ENCODE measurements at regions not wholly inside any gene's neighbourhood (a gene's known extent, or its start where the extent isn't known, plus 50 kb on each side); places are given as distances from the start of the nearest gene placed in this dataset.

DNA sequence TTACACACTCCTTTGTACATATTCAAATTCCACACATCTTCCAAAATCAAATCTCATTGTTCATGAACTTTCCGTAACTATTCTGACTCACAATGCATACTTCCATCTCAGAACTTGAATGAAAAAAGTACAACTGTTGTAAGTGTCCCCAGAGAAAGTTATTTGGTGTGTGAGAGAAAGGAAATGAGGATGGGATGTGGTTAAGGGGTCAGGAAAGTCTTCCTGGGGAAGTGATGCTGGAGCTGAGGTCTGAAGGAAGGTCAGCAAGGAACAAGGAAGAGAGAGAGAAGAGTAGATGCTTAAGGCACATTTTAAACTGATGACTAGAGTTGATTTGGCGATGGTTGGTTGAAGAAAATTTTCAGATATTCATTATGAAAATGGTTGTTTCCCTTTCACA is 340.0 kb upstream of the STXBP6 start:
- TF ChIP-seq POLR2A (IDR thresholded peaks at IDR 0.05) = no peak
- TF ChIP-seq, protein P1, sequence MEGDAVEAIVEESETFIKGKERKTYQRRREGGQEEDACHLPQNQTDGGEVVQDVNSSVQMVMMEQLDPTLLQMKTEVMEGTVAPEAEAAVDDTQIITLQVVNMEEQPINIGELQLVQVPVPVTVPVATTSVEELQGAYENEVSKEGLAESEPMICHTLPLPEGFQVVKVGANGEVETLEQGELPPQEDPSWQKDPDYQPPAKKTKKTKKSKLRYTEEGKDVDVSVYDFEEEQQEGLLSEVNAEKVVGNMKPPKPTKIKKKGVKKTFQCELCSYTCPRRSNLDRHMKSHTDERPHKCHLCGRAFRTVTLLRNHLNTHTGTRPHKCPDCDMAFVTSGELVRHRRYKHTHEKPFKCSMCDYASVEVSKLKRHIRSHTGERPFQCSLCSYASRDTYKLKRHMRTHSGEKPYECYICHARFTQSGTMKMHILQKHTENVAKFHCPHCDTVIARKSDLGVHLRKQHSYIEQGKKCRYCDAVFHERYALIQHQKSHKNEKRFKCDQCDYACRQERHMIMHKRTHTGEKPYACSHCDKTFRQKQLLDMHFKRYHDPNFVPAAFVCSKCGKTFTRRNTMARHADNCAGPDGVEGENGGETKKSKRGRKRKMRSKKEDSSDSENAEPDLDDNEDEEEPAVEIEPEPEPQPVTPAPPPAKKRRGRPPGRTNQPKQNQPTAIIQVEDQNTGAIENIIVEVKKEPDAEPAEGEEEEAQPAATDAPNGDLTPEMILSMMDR (IDR thresholded peaks at IDR 0.05) = no peak

Data from prostate gland (tissue), 2 donors.